H1 (cell line): ENCODE measurements at regions not wholly inside any gene's neighbourhood (a gene's known extent, or its start where the extent isn't known, plus 50 kb on each side); places are given as distances from the start of the nearest gene placed in this dataset.

Experiments used
- CTCF ChIA-PET: fragments of 300-600 bp; sonication (Branson Sonifier 250); formaldehyde crosslinking; loops from one replicate; lab custom pipeline; 2021; ENCODE audit not compliant: partially characterized antibody; lab: Charles Lee
- POLR2A ChIA-PET: fragments of 300-600 bp; sonication (Branson Sonifier 250); formaldehyde crosslinking; loops from one replicate; lab custom pipeline; 2021; ENCODE audit warnings: inconsistent platforms; ENCODE audit not compliant: partially characterized antibody; lab: Charles Lee
- DNase-seq, 2 experiments: peaks; one replicate each; pipeline versions ENCODE4 v3.0.0 to v3.0.0-alpha.2; 2010 to 2022; ENCODE audit warnings: low spot score in 2 of 2, low read depth in 1 of 2, mixed read lengths in 1 of 2
- FAIRE-seq: peaks from 2 replicates; lab custom pipeline; 2011; peaks lifted over from hg19 to GRCh38; lab: Jason Lieb, UNC
- H2AFZ ChIP-seq: 2 replicates; pipeline ENCODE4 v1.8.1; 2012; ENCODE audit warnings: low read length, inconsistent platforms
- H2AK5ac ChIP-seq: 2 replicates; pipeline ENCODE4 v1.6.1; 2013; ENCODE audit warnings: low read depth, low read length
- H2BK120ac ChIP-seq: replicated peaks from 2 replicates; pipeline ENCODE3; 2013; ENCODE audit warnings: low read depth, low read length, inconsistent platforms
- H2BK12ac ChIP-seq: 2 replicates; pipeline ENCODE4 v1.6.1; 2013; ENCODE audit warnings: low read depth, low read length
- H2BK15ac ChIP-seq: 2 replicates; pipeline ENCODE4 v1.6.1; 2013; ENCODE audit warnings: low read length
- H2BK20ac ChIP-seq: 2 replicates; pipeline ENCODE4 v1.6.1; 2013; ENCODE audit warnings: low read length
- H2BK5ac ChIP-seq: 2 replicates; pipeline ENCODE4 v1.6.1; 2013; ENCODE audit warnings: low read depth, low read length
- H3K14ac ChIP-seq: 2 replicates; pipeline ENCODE4 v1.6.1; 2013; ENCODE audit warnings: inconsistent platforms; ENCODE audit not compliant: insufficient read length
- H3K18ac ChIP-seq: 2 replicates; pipeline ENCODE4 v1.6.1; 2013; ENCODE audit warnings: low read length; ENCODE audit errors: extremely low read depth
- H3K23ac ChIP-seq: 2 replicates; pipeline ENCODE4 v1.6.1; 2013; ENCODE audit warnings: inconsistent platforms; ENCODE audit not compliant: insufficient read length
- H3K23me2 ChIP-seq: 2 replicates; pipeline ENCODE4 v1.6.1; 2013; ENCODE audit warnings: low read depth, low read length
- H3K27ac ChIP-seq: 2 replicates; pipeline ENCODE4 v1.6.1; 2011; ENCODE audit warnings: low read depth, low read length, inconsistent platforms
- H3K27me3 ChIP-seq, 4 experiments: replicated peaks in 1 of 4; 1 replicate in 1 of 4; 2 replicates in 3 of 4; pipeline versions ENCODE4 v1.6.1 to v1.8.1; 2011 to 2013; ENCODE audit warnings: low read length in 3 of 4, mild to moderate bottlenecking in 3 of 4, inconsistent platforms in 2 of 4, mixed read lengths in 2 of 4, moderate library complexity in 1 of 4; ENCODE audit not compliant: control insufficient read depth in 3 of 4, insufficient read depth in 3 of 4; ENCODE audit errors: extremely low read depth in 1 of 4
- H3K36me3 ChIP-seq, 4 experiments: 2 replicates each; pipeline versions ENCODE4 v1.6.1 to v1.8.1; 2011 to 2013; ENCODE audit warnings: mild to moderate bottlenecking in 4 of 4, low read length in 3 of 4, moderate library complexity in 2 of 4, control low read depth in 1 of 4, inconsistent platforms in 1 of 4; ENCODE audit not compliant: insufficient read depth in 4 of 4, control insufficient read depth in 2 of 4
- H3K4ac ChIP-seq: replicated peaks from 2 replicates; pipeline ENCODE3; 2013; ENCODE audit warnings: low read length, low read depth, mixed read lengths, inconsistent platforms; ENCODE audit not compliant: insufficient read length
- H3K4me1 ChIP-seq, 4 experiments: replicated peaks in 1 of 4; 1 replicate in 1 of 4; 2 replicates in 3 of 4; pipeline versions ENCODE4 v1.6.1 to v1.8.1; 2011 to 2013; ENCODE audit warnings: low read length in 3 of 4, inconsistent platforms in 2 of 4, mixed read lengths in 1 of 4; ENCODE audit not compliant: insufficient read depth in 4 of 4, control insufficient read depth in 3 of 4
- H3K4me2 ChIP-seq, 2 experiments: 2 replicates each; pipeline versions ENCODE4 v1.6.1 to v1.8.1; 2011 to 2013; ENCODE audit warnings: low read depth in 2 of 2, low read length in 2 of 2, control low read depth in 1 of 2, inconsistent platforms in 1 of 2, mild to moderate bottlenecking in 1 of 2; ENCODE audit not compliant: insufficient read depth in 1 of 2
- H3K4me3 ChIP-seq, 4 experiments: fragments of 200-600, 300-600 bp in 1 of 4; sonication (generic), shearing (Covaris generic), sonication (Bioruptor Twin) in 1 of 4; 2 replicates each; pipeline versions ENCODE4 v1.5.1 to v1.8.1; 2011 to 2016; ENCODE audit warnings: low read length in 4 of 4, low read depth in 3 of 4, control low read depth in 2 of 4, inconsistent platforms in 2 of 4, mild to moderate bottlenecking in 2 of 4, mixed read lengths in 1 of 4, moderate library complexity in 1 of 4; ENCODE audit not compliant: insufficient read depth in 2 of 4; ENCODE audit errors: extremely low read depth in 1 of 4
- H3K56ac ChIP-seq: replicated peaks from 2 replicates; pipeline ENCODE3; 2013; ENCODE audit warnings: low read depth, mild to moderate bottlenecking, mixed read lengths, low read length, inconsistent platforms; ENCODE audit not compliant: insufficient read length
- H3K79me1 ChIP-seq: 2 replicates; pipeline ENCODE4 v1.6.1; 2013; ENCODE audit warnings: low read depth, low read length, control low read depth
- H3K79me2 ChIP-seq, 2 experiments: 2 replicates each; pipeline versions ENCODE4 v1.6.1 to v1.8.1; 2012 to 2013; ENCODE audit warnings: low read length in 2 of 2, mild to moderate bottlenecking in 2 of 2, inconsistent platforms in 1 of 2; ENCODE audit not compliant: insufficient read depth in 2 of 2, control insufficient read depth in 1 of 2
- H3K9ac ChIP-seq, 4 experiments: replicated peaks in 1 of 4; 1 replicate in 1 of 4; 2 replicates in 3 of 4; pipeline versions ENCODE4 v1.6.1 to v1.8.1; 2011 to 2013; ENCODE audit warnings: low read depth in 3 of 4, low read length in 3 of 4, control low read depth in 2 of 4, mild to moderate bottlenecking in 2 of 4, moderate library complexity in 2 of 4, inconsistent platforms in 1 of 4; ENCODE audit errors: extremely low read depth in 1 of 4
- H3K9me3 ChIP-seq, 2 experiments: 2 replicates each; pipeline versions ENCODE4 v1.6.1 to v1.8.1; 2012 to 2013; ENCODE audit warnings: mild to moderate bottlenecking in 2 of 2, moderate library complexity in 2 of 2, control low read depth in 1 of 2, inconsistent platforms in 1 of 2, low read depth in 1 of 2, low read length in 1 of 2, mixed read lengths in 1 of 2; ENCODE audit not compliant: insufficient read depth in 2 of 2
- H4K20me1 ChIP-seq, 2 experiments: replicated peaks in 1 of 2; 2 replicates each; pipeline versions ENCODE3 to v1.8.1; 2011 to 2013; ENCODE audit warnings: inconsistent platforms in 2 of 2, low read length in 2 of 2, mild to moderate bottlenecking in 1 of 2; ENCODE audit not compliant: insufficient read depth in 2 of 2, control insufficient read depth in 1 of 2
- H4K5ac ChIP-seq: 2 replicates; pipeline ENCODE4 v1.6.1; 2013; ENCODE audit warnings: low read length, low read depth, mixed read lengths, inconsistent platforms; ENCODE audit not compliant: insufficient read length
- H4K8ac ChIP-seq: 2 replicates; pipeline ENCODE4 v1.8.0; 2013; ENCODE audit warnings: mild to moderate bottlenecking, moderate library complexity, low read length, inconsistent platforms; ENCODE audit not compliant: insufficient read depth; ENCODE audit errors: extremely low read depth
- H4K91ac ChIP-seq: replicated peaks from 2 replicates; pipeline ENCODE3; 2013; ENCODE audit warnings: low read length, mixed read lengths, inconsistent platforms; ENCODE audit not compliant: insufficient read length
- ATF3 ChIP-seq: IDR thresholded peaks from 2 replicates; pipeline ENCODE4 v1.6.1; 2011; ENCODE audit warnings: low read depth, mild to moderate bottlenecking, low read length; ENCODE audit not compliant: insufficient read depth
- CBX5 ChIP-seq: fragments of 300-800, 300-1000 bp; sonication (generic); IDR thresholded peaks from 2 replicates; pipeline ENCODE4 v1.7.1; 2016; ENCODE audit warnings: antibody characterized with exemption, low read length, low read depth
- CHD1 ChIP-seq: IDR thresholded peaks from 2 replicates; pipeline ENCODE4 v1.6.1; 2012; ENCODE audit warnings: low read depth, low read length, improper control_type of control experiment
- EGR1 ChIP-seq: IDR thresholded peaks from 2 replicates; pipeline ENCODE4 v1.6.1; 2011; ENCODE audit warnings: low read depth, low read length, borderline replicate concordance
- GTF2F1 ChIP-seq: IDR thresholded peaks from 2 replicates; pipeline ENCODE4 v1.6.1; 2012; ENCODE audit warnings: low read depth, low read length, improper control_type of control experiment, borderline replicate concordance
- NANOG ChIP-seq: IDR thresholded peaks from 2 replicates; pipeline ENCODE4 v1.6.1; 2011; ENCODE audit warnings: low read length, low read depth, mild to moderate bottlenecking, inconsistent platforms; ENCODE audit not compliant: insufficient read depth, poor library complexity, severe bottlenecking
- POLR2A ChIP-seq, 2 experiments: IDR thresholded peaks; 1 replicate in 1 of 2; 2 replicates in 1 of 2; pipeline ENCODE4 v1.6.1; 2011; ENCODE audit warnings: low read depth in 2 of 2, low read length in 2 of 2, mild to moderate bottlenecking in 2 of 2; ENCODE audit errors: control extremely low read depth in 1 of 2
- POLR2AphosphoS5 ChIP-seq: IDR thresholded peaks from 2 replicates; pipeline ENCODE4 v1.6.1; 2011; ENCODE audit warnings: low read depth, low read length
- USF2 ChIP-seq: IDR thresholded peaks from 2 replicates; pipeline ENCODE4 v1.6.1; 2011; ENCODE audit warnings: low read length, improper control_type of control experiment
- ZNF274 ChIP-seq: IDR thresholded peaks from 2 replicates; pipeline ENCODE4 v1.7.0; 2012; ENCODE audit warnings: low read length, borderline replicate concordance; ENCODE audit errors: extremely low read depth
- WGBS, 2 experiments: shearing (Covaris generic) in 1 of 2; methylation state at CpG; one replicate each; pipeline versions ENCODE4 v1.1.6 to v1.1.7; 2013 to 2015; ENCODE audit warnings: low lambda C conversion rate in 2 of 2, mixed read lengths in 2 of 2, inconsistent platforms in 1 of 2, low coverage in 1 of 2, missing lambda C conversion rate in 1 of 2; ENCODE audit not compliant: insufficient replicate concordance in 2 of 2, insufficient coverage in 1 of 2, insufficient read length in 1 of 2; ENCODE audit errors: extremely low coverage in 1 of 2, missing lambda C conversion rate in 1 of 2; 5-methylcytosine and 5-hydroxymethylcytosine counted together

GRCh38 chr2:146226077-146226476 is 1618.8 kb upstream of the ACVR2A start:
- no peak for TF ChIP-seq POLR2A (IDR thresholded peaks at IDR 0.05; ENCODE audit: control extremely low read depth in 1 of 2, low read depth in 2 of 2, low read length in 2 of 2)
- no peak for TF ChIP-seq ATF3
- no peak for TF ChIP-seq ZNF274
- no peak for TF ChIP-seq POLR2AphosphoS5
- TF ChIP-seq CHD1 = no peak
- TF ChIP-seq EGR1 = no peak
- TF ChIP-seq USF2 = no peak
- no peak for TF ChIP-seq CBX5
- TF ChIP-seq NANOG = no peak
- no peak for TF ChIP-seq GTF2F1
- TF ChIP-seq, all 59 proteins: peak for 0
- Histone ChIP-seq H2AK5ac (no peak overlapping the region), H3K4ac (no peak overlapping the region), H3K4me2 (no peak overlapping the region), H2AFZ (no peak overlapping the region), H3K4me1 (no peaks in the 10 kb centered on the region), H3K27me3 (no peaks in the 10 kb centered on the region), H2BK20ac (no peak overlapping the region), H3K9me3 (no peaks in the 10 kb centered on the region), H3K23me2 (no peaks in the 10 kb centered on the region; the same call in 1 of the 2 replicates), H3K23ac (no peak overlapping the region), H4K5ac (no peak overlapping the region), H2BK120ac (no peak overlapping the region), H2BK15ac (no peak overlapping the region), H3K79me2 (no peaks in the 10 kb centered on the region), H3K9ac (no peak overlapping the region), H3K4me3 (no peak overlapping the region), H3K36me3 (no peaks in the 10 kb centered on the region), H3K56ac (no peak overlapping the region), H3K18ac (no peak overlapping the region), H3K27ac (no peak overlapping the region), H2BK5ac (no peak overlapping the region), H3K14ac (no peak overlapping the region), H4K8ac (no peak overlapping the region), H2BK12ac (no peak overlapping the region), H4K20me1 (no peaks in the 10 kb centered on the region), H3K79me1 (no peaks in the 10 kb centered on the region), H4K91ac (no peak overlapping the region)
- DNase-seq = no peak
- CTCF ChIA-PET = no interaction called here
- no peak for FAIRE-seq
- POLR2A ChIA-PET = no interaction called here
- WGBS, 2 experiments = 90% methylated on average over 2 of the region's 2 CpGs; no CpG with 5 or more reads in 1 of the 2 experiments
